NCI-H2081 (cell line): ENCODE measurements at regions not wholly inside any gene's neighbourhood (a gene's known extent, or its start where the extent isn't known, plus 50 kb on each side); places are given as distances from the start of the nearest gene placed in this dataset.
A peak's percentile ranks its signal among the peaks of the same experiment; 100 is the strongest.
"Not testable (repeated sequence)": the region's sequence is repeated elsewhere in the genome, so short reads cannot be mapped to it uniquely, and the experiment has no call there.

Source experiments
- DNase-seq, 2 experiments: peaks; one replicate each; lab custom pipeline; 2025; lab: John Stamatoyannopoulos, UW

DNA sequence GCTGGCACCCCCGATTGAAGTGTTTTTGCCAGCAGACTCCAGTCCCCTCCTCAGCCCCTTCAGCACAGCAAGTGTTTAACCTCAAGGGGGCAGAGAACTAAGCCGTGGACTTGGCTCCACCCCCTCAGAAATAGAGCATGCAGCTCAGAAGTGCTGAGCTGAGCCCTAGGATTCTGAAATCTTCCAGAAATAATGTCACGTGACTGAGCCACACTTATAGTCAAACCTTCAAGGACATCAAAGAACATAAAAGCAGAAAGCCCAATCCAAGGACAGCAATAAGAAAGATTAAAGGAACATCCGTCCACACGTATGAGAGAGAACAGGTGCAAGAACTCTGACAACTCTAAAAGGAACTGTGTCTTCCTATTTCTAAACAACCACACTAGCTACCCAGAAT is 317.7 kb upstream of the LRFN5 start:
- no peak for DNase-seq

GRCh38 chr14:41285186-41285748 is 321.4 kb upstream of the LRFN5 start:
- DNase-seq, result peak in 1 of 2 experiments; percentile 60

DNA sequence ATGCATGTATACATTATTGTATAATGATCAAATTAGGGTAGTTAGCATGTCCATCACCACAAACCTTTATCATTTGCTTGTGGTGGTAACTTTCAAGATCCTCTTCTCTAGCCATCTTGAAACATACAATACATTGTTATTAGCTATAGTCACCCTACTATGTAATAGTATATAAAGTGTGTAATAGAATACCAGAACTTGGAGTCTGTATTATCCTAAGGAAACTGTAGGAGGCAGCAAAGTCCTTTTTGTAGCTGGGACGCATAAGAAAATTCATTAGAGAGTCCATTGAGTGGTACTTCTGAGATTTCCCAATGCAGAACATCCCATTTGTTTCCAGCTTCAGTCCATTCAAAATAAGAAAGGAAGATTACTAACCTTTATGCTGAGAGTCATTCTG is 325.9 kb upstream of the LRFN5 start:
- peak; percentile 4 to 43 for DNase-seq

- no peak for DNase-seq
These were observed 329.2 kb upstream of the LRFN5 start for GRCh38 chr14:41277450-41277849.

- DNase-seq, result no peak
These were observed 349.2 kb upstream of the LRFN5 start for GRCh38 chr14:41257476-41257875.

DNA sequence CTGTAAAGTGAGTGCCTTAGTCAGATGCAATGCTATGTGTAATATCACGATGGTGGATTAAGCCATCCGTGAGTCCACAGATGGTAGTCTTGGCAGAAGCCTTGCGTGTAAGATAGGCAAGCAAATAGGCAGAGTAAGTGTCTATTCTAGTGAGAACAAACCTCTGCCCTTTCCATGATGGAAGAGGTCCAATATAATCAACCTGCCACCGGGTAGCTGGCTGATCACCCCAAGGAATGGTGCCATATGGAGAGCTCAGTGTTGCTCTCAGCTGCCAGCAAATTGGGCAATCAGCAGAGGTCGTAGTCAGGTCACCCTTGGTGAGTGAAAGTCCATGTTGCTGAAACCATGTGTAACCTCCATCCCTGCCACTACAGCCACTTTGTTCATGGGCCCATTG is 371.2 kb upstream of the LRFN5 start:
- no peak for DNase-seq

DNA sequence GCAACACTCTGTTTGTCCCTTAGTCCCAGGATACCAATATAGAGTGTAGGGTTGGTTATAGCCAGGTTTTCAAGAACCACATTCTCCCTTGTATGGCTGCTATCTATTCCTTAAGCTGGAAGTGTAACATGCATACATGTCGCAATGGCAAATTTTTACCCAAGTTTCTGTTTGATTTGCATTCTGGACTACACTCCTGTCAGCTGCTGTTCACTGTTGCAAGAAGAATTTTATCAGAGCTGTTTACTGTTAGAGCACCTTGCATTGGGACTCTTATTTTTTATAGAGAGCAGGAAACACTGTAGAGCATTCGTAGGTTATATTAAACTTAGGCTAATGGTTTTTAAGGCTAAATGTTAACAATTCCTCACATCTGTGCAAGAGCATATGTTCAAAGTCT is 376.0 kb upstream of the LRFN5 start:
- no peak for DNase-seq

DNA sequence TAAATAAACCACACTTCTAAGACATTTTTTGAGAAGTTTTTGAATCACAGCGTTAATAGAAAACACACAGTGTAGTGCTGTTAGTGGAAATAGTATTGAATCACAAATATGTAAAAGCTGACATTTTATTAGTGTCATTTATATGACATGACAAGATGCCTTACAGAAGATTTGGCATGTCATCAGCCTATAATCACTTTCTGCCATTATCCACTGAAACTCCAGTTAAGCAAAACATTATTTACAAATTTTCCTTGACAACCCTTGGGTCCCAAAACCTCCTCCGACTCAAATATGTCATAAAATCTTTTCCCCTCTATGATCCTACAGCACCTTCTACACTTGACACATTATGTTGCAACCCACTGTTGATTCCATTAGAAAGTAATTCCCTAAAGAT is 376.9 kb upstream of the LRFN5 start:
- DNase-seq, result no peak

GRCh38 chr14:41225433-41225832 is 381.2 kb upstream of the LRFN5 start:
- DNase-seq, result no peak

DNA sequence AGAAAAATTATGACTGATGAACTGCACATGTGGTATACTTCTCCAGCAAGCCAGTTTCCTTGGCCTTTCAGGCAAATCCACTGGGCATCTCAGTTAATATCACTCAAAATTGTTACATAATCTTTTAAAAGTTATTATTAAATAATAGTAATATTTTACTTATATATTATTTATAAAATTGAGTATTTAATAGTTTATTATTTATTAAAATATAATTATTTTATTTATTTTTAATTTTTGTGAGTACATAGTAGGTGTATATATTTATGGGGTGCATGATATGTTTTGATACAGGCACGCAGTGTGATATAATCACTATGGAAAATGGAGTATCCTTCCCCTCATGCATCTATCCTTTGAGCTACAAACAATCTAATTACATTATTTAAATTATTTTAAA is 384.1 kb upstream of the LRFN5 start:
- DNase-seq, result no peak

DNA sequence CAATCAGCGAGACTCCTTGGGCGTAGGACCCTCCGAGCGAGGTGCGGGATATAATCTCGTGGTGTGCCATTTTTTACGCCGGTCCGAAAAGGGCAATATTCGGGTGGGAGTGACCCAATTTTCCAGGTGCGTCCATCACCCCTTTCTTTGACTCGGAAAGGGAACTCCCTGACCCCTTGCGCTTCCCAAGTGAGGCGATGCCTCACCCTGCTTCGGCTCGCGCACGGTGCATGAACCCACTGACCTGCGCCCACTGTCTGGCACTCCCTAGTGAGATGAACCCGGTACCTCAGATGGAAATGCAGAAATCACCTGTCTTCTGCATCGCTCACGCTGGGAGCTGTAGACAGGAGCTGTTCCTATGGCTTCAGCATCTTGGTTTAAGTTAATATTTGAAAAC is 391.7 kb upstream of the LRFN5 start:
- DNase-seq, result not testable (repeated sequence)

DNA sequence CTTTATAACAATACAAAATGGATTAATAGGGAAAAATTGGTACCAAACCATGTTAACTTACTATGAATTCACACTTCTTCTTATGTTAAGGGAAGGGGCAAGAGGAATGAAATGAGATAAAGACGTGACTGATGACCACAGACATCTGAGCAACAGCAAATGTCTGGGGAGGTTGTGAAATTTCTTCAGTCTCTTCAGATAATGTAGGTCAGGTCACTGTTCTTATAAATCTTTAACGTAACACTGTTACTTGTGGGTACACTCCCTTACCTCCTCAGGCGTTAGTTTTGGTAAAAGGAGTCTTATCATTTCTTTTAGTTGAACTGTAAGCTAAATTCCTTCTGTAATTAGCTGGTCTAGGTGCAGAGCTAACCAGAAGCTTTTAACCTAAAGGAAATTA is 405.0 kb upstream of the LRFN5 start:
- DNase-seq, result no peak

DNA sequence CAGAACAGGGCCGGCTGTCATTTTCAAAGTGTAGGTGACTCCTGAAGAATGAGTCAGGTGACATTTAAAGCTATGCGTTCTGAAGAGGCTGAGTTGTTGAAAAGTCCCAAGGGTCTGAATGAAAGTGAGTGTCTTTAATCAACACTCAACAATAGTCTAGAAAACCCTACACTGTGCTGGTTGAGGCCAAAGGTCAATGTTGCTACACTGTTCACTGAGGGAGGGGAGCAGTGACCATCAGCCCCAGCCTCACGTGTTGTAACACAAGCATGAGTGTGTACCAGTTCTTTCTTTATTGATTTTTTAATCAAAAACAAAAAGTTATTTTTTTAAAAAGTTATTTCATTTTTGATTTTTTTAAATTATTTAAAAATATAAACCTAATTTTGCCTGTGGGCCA is 418.8 kb upstream of the LRFN5 start:
- DNase-seq, result no peak

GRCh38 chr14:41171045-41171444 is 435.6 kb upstream of the LRFN5 start:
- no peak for DNase-seq

- peak; percentile 55 to 90 for DNase-seq
These were observed 439.6 kb upstream of the LRFN5 start for GRCh38 chr14:41167040-41167439.

DNA sequence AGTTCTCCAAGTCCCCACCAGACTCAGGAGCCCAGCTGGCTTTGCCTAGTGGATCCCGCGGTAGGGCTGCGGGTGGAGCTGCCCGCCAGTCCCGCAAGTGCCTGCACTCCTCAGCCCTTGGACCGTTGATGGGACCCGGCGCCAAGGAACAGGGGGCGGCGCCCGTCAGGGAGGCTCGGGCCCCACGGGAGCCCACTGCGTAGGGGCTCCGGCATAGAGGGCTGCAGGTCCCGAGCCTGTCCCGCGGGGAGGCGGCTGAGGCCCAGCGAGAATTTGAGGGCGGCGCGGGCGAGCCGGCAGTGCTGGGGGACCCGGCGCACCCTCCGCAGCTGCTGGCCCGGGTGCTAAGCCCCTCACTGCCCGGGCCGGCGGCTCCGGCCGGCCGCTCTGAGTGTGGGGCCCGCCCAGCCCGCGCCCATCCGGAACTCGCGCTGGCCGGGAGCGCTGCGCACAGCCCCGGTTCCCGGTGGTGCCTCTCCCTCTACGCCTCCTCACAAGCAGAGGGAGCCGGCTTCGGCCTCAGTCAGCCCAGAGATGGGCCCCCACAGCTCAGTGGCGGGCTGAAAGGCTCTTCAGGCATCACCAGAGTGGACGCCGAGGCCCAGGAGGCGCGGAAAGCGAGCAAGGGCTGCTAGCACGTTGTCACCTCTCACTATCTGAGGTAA is 452.4 kb upstream of the LRFN5 start:
- no peak for DNase-seq

GRCh38 chr14:41146391-41146790 is 460.3 kb upstream of the LRFN5 start:
- DNase-seq, result no peak

GRCh38 chr14:41144370-41144769 is 462.3 kb upstream of the LRFN5 start:
- DNase-seq, result peak in 1 of 2 experiments; percentile 17

DNA sequence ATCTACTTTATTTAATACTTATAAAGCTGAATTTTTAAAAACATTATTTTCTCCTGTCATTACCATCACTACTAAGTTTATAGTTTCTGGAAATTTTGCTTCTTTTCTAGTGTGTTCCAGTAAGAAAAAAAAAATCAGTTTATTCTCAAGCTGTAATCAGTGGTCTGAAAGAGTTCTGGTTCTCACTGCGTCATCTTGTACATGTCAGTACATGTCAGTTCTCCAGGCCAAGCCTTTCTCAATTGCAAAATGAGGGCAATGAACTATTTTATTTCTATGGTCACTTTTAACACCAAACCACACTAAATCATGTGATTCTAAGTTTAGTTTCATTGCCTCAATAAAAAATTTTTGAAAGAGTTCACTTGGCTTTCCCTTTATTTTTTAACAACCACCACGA is 468.9 kb upstream of the LRFN5 start:
- no peak for DNase-seq

GRCh38 chr14:41130274-41130673 is 476.4 kb upstream of the LRFN5 start:
- DNase-seq, result no peak

GRCh38 chr14:41120402-41120801 is 486.3 kb upstream of the LRFN5 start:
- DNase-seq, result no peak

DNA sequence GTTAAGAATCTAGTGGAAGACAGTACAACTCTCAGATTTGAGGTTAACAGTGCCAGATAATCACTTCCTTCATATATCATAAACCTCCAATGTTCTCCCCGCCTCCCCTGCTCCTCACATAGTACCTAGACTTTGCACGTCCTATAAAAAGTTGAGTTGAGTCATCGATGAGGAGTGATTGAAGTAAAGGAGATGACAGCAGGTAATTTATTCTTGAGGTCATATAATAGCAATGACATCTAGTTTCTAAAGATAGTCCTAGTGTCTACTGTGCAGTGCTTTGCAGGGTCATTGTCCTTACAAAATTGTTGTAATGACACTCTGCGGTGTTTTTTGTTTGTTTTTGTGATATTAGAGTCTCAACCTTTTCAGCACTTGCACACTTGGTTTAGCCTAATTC is 510.5 kb upstream of the LRFN5 start:
- DNase-seq, result no peak

- no peak for DNase-seq
These were observed 519.6 kb upstream of the LRFN5 start for GRCh38 chr14:41087056-41087455.

GRCh38 chr14:41073544-41073943 is 533.1 kb upstream of the LRFN5 start:
- DNase-seq, result no peak
